NCI-H128 (cell line): ENCODE measurements at regions not wholly inside any gene's neighbourhood (a gene's known extent, or its start where the extent isn't known, plus 50 kb on each side); places are given as distances from the start of the nearest gene placed in this dataset.
"Not testable (repeated sequence)": the region's sequence is repeated elsewhere in the genome, so short reads cannot be mapped to it uniquely, and the experiment has no call there.

Source experiments
- DNase-seq: peaks from one replicate; lab custom pipeline; 2025; ENCODE audit not compliant: unreplicated experiment; lab: John Stamatoyannopoulos, UW

DNA sequence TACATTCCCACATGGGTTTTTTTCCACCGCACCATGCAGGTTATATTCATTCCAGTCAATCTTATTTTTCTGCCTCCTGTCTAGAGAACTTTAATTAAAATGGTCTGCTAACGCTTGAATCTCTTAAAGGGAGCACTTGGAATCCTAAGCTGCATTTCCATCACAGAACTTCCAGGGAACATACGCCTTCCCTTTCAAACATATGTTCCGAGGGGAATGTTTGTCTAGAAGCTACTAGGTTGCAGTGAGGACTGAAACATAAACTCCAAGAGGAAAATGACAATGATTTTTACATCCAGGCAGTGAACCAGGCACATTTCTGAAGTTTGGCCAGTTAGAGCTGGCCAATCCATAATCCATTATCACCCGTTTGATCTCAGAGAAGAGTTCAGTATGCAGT lies 375.5 kb upstream of the NRP1 start:
- no peak for DNase-seq

DNA sequence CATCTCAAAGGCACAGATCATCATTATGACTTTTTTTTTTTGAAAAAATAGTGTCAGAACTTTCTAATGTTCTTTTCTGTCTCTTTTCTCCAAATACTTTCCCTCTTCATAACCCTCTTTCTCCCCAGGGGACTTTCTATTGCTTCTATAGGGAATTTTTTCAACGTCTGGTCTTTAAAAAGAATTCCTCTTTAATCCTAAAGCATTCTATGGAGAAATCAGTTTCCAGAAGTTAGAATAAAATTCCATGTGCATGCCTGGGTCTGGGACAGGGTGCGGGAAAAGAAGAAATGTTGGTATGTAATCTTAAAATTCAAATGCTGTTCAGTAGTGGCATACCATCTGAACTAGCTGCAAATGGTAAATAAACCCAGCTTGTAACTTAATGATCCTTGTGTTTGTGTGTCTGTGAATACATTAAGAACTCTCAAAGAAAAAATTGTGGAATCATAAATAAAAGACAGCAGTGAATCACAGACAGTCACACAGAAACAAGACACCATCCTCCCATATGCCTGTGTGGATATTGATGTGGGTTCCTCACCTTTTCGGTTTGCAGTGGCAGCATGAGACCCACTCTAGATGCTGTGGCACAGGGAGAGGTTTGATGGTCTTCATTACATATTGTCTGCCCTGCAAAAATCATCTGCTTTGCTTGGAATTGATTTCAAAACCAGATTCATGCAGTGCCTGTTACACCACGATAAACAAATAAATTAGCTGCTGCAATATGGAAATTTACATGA lies 374.7 kb upstream of the NRP1 start:
- no peak for DNase-seq

DNA sequence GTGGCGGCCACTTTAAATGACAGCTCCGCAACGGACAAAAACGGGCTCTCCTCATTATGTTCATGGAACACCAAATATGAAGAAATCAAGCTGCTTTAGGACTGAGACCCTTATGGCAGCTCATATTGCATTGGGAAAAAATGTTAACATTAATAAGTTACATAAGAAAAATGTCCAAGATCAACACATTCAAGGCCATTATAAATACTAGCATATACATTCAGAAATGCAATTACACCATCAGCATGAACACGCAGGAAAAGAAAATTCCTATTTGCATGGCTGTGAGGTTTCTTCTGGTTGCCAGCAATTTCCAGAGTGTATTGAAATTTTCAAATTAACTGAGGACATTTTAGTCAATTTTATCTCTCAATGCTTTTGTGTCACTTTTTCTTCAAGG lies 374.1 kb upstream of the NRP1 start:
- DNase-seq = no peak

GRCh38 chr10:33706746-33707145 lies 372.3 kb upstream of the NRP1 start:
- DNase-seq = no peak

DNA sequence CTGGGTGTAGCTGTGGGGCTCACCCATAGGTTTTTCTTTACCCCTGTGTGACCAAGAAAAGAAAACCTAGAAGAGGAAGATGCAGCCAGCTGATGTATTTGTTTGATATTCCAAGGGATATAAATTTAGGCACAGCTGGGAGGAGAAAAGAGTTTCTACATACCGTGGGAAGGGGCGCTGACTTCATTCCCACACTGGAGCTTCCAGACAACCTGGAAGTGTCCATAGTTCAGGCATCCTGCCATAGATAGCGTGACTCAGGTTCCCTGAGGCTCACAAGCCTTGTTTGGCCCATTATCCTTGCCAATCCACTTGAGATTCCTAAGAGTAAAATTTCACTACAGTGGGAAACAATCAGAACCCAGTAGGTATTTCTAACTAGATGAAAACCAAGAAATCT lies 371.7 kb upstream of the NRP1 start:
- no peak for DNase-seq

DNA sequence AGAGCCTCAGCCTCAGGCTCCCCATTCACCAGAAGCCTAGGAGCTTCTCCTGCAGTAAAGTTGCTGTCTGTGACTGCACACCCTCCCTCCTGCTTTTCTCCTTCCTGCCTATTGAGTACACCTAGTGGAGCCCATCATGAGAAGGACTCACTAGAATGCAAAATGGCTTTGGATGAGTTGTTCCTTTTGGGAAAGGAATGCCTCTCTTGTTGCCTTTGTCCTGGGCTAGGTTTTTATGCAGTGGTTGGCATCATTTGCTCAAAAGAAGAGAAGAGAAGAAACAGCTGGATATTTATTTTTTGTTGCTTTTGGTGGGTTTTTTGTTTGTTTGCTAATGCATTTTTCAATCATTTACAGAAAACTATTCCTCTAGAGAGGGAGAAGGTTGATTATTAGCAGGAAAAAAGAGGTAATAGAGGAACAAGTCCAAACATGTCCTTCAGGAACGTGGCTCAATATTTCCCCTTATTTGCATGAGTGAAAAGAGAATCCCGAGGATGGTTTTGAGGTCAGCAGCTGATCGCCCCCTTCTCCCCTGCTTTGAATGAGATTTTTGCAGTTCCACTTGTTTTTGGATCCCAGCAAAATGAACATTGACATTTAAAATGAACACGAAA lies 369.9 kb upstream of the NRP1 start:
- no peak for DNase-seq

GRCh38 chr10:33703501-33704213 lies 369.2 kb upstream of the NRP1 start:
- no peak for DNase-seq

DNA sequence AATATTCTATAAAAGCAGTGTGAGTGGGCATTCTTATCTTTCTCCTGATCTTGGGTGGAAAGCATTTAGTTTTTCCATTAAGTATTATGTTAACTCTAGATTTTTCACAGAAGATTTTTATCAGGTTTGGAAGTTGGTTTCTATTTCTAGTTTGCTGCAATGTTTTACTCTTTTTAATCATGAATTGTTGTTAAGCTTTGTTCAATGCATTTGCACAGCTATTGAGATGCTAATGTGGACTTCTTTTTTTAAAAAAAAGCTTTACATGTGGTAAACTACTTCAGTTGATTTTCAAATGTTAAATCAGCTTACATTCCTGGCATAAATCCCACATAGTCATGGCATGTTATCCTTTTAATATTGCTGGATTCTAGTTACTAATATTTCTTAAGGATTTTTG lies 363.6 kb upstream of the NRP1 start:
- no peak for DNase-seq

DNA sequence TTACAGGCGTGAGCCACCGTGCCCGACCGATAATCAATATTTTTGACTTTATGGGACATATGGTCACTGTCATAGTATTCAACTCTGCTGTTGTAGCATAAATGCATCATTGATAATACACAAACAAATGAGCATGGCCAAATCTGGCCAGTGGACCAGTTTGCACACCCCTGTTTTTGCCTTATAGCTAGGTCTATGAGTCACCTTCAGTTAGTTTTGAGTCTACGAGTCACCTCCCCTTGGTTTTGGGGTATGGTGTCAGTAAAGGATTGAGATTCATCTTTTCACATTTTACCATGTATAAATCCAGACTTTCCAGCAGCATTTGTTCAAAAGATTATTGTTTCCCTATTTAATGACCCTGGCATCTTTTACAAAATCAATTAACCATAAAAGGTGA lies 362.5 kb upstream of the NRP1 start:
- DNase-seq = no peak

DNA sequence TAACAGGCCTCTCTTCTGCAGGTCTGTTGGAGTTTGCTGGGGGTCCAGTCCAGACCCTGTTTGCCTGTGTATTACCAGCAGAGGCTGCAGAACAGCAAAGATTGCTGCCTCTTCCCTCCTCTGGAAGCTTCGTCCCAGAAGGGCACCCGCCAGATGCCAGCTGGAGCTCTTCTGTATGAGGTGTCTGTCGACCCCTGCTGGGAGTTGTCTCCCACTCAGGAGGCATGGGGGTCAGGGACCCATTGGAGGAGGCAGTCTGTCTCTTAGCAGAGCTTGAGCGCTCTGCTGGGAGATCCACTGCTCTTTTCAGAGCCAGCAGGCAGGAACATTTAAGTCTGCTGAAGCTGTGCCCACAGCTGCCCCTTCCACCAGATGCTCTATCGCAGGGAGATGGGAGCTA lies 361.1 kb upstream of the NRP1 start:
- no peak for DNase-seq

- DNase-seq = not testable (repeated sequence)
Observed at GRCh38 chr10:33690536-33690935, 356.1 kb upstream of the NRP1 start.

DNA sequence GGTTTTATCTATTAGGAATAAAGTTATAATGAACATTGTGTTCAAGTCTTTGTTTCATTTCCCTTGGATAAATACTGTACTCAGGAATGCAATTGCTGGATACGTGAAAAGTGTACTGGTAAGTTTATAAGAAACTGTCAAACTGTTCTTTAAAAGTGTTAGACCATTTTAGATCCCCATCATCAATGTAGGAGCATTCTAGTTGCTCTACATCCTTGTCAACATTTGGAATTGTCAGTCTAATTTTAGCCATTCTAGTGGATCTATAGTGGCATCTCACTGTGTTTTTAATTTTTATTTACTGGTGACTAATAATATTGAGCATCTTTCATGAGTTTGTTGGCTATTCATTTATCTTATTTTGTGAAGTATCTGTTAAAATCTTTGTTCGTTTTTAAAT lies 354.0 kb upstream of the NRP1 start:
- DNase-seq = no peak

DNA sequence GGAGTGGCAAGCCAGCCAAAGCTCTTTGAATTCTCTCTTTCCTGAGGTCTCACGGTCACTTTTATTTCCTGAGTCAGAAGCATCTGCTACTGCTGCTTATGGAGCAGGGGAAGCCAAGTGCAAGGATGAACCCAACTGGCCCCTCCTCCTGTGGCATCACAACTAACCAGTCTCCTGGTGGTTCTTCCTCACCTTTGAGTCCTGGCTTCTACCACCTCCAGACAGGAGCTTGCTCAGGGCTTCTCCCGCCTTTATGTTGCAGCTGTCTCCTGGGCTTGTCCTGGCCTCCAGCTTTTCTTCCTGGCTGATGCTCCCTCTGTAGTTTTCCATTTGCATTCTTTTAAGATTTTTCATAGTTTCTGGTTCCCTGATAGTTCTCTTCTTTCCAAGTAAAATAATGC lies 349.7 kb upstream of the NRP1 start:
- DNase-seq = no peak

- no peak for DNase-seq
Observed at GRCh38 chr10:33681595-33681994, 347.1 kb upstream of the NRP1 start.

DNA sequence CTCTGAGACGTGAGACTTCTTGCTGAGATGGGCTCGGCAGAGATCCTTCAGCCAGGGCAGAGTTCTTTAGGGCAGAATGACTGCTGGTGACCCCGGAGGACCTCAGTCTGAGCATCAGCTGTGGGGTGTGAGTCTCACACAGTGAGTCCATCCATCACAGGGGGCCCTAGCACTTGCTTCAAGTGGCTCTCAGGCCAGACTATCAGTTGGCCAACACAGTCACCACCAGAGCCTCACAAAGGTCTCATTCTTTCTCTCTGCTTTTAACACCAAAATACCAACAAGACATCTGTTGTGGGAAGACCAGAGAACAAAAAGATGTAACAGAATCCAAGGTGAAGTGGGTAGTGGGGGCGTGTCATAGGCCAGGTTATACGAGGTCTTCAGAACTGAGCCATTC lies 345.6 kb upstream of the NRP1 start:
- DNase-seq = no peak

GRCh38 chr10:33676606-33677339 lies 342.3 kb upstream of the NRP1 start:
- DNase-seq = no peak

DNA sequence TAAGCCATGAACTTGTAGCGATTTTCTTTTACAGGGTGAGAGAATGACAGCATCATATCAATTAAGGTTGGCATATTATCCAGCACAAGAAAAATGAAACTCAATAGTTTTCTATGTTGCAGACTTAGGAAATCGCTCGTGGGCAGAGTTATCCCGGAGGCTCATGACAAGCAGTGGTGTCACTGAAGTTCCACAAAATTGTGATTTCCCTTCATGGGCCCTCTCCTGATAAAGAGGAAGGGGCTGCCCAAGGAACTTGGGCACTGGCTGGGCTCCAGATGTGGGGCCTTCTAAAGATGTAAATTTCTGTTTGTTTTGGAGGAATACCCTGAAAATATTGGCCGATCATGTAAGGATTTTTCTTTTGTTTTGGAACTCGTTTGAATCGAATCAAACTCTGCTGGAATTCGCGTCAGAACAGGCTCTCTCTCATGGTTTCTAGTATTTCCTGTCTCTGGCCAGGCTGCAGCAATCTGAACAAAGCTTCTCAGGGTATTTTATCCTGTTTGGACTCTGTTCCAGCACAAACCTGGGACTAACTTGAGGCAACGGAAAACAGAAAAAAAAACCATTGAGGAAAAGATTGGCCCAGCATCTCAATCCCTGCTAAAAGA lies 340.6 kb upstream of the NRP1 start:
- DNase-seq = no peak

DNA sequence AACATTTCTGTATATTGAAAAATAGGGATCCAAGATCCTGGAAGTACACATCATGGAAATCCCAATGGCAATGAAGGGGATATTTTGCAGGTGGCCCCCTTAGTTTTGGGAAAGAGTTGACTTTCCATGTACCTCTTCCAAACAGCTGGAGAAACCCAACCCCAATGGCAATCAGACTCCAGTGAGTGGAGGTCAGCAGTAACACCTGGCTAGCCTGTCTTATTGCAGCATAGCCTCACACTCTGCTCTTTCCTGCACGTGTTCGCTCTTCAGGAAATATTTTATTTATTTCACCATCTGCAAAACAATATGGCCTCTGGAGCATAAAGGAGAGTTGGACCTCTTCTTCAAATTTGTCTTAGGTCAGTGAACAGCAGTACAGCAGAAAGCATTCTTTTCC lies 340.0 kb upstream of the NRP1 start:
- DNase-seq = no peak

DNA sequence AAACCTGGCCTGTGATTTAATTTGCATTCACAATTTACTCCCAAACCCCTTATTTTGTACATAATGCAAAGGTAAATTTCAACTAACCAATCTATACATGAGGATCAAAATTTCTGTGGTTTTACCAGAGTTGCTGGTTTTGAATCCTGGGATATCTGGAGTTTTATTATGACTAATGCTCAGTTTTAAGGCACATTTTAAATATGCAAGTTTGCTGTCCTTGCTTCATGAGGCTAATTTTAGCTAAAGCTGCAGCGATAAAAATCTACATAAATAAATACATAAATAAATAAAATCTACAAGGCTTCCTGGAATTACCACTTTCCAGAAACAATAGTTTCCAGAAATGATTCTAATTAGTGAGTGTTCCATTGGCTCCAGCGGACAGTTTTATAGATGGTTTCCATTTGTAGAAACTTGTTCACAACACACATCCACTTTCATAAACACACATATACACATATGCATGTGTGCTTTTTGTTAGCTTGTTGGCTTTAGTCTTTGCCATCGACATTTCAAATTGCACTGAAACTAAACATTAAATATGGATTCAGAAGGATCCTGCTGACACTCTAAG lies 339.5 kb upstream of the NRP1 start:
- DNase-seq = no peak

GRCh38 chr10:33669904-33670303 lies 335.4 kb upstream of the NRP1 start:
- DNase-seq = no peak
